Trophoblast cell (in vitro differentiated cells and primary cell): ENCODE measurements at regions not wholly inside any gene's neighbourhood (a gene's known extent, or its start where the extent isn't known, plus 50 kb on each side); places are given as distances from the start of the nearest gene placed in this dataset.
A peak's percentile ranks its signal among the peaks of the same experiment; 100 is the strongest.

Experiments used
- DNase-seq, 2 donors: peaks; one replicate each; pipeline ENCODE4 v3.0.0-alpha.2; 2016
- H2AFZ ChIP-seq: 2 replicates; pipeline ENCODE4 v1.6.1; 2013; ENCODE audit warnings: low read length, moderate library complexity, mild to moderate bottlenecking; ENCODE audit not compliant: insufficient read depth, poor library complexity
- H2AK5ac ChIP-seq: 2 replicates; pipeline ENCODE4 v1.6.1; 2013; ENCODE audit warnings: mild to moderate bottlenecking, low read length
- H2BK120ac ChIP-seq: 2 replicates; pipeline ENCODE4 v1.6.1; 2013; ENCODE audit warnings: low read length, mild to moderate bottlenecking, moderate library complexity; ENCODE audit not compliant: insufficient read depth, poor library complexity
- H2BK12ac ChIP-seq: 2 replicates; pipeline ENCODE4 v1.6.1; 2013; ENCODE audit warnings: mild to moderate bottlenecking, low read length, moderate library complexity
- H2BK5ac ChIP-seq: 2 replicates; pipeline ENCODE4 v1.6.1; 2013; ENCODE audit warnings: low read length, low read depth, moderate library complexity, mild to moderate bottlenecking; ENCODE audit not compliant: poor library complexity
- H3K14ac ChIP-seq: 2 replicates; pipeline ENCODE4 v1.6.1; 2013; ENCODE audit warnings: mild to moderate bottlenecking, low read length
- H3K18ac ChIP-seq: 2 replicates; pipeline ENCODE4 v1.6.1; 2013; ENCODE audit warnings: mild to moderate bottlenecking, low read length
- H3K23ac ChIP-seq: 2 replicates; pipeline ENCODE4 v1.6.1; 2013; ENCODE audit warnings: low read length
- H3K27ac ChIP-seq: 2 replicates; pipeline ENCODE4 v1.5.1; 2013; ENCODE audit warnings: low read depth, mild to moderate bottlenecking, inconsistent platforms, low read length, moderate library complexity
- H3K27me3 ChIP-seq: 2 replicates; pipeline ENCODE4 v1.6.1; 2013; ENCODE audit warnings: inconsistent platforms, mild to moderate bottlenecking, low read length, moderate library complexity; ENCODE audit not compliant: insufficient read depth
- H3K36me3 ChIP-seq, 2 experiments: 1 replicate in 1 of 2; 2 replicates in 1 of 2; pipeline ENCODE4 v1.6.1; 2013; ENCODE audit warnings: low read length in 2 of 2, mild to moderate bottlenecking in 2 of 2, moderate library complexity in 1 of 2; ENCODE audit not compliant: insufficient read depth in 2 of 2, control insufficient read depth in 1 of 2
- H3K4ac ChIP-seq: 2 replicates; pipeline ENCODE4 v1.6.1; 2013; ENCODE audit warnings: low read depth, mild to moderate bottlenecking, low read length, moderate library complexity
- H3K4me1 ChIP-seq, 2 experiments: 1 replicate in 1 of 2; 2 replicates in 1 of 2; pipeline ENCODE4 v1.6.1; 2013; ENCODE audit warnings: low read length in 2 of 2, mild to moderate bottlenecking in 2 of 2, moderate library complexity in 1 of 2; ENCODE audit not compliant: insufficient read depth in 2 of 2, control insufficient read depth in 1 of 2
- H3K4me2 ChIP-seq: 2 replicates; pipeline ENCODE4 v1.6.1; 2013; ENCODE audit warnings: inconsistent platforms, mild to moderate bottlenecking, low read length, moderate library complexity
- H3K4me3 ChIP-seq: 2 replicates; pipeline ENCODE4 v1.5.1; 2013; ENCODE audit warnings: mild to moderate bottlenecking, low read depth, low read length, inconsistent platforms
- H3K79me1 ChIP-seq: one replicate; pipeline ENCODE4 v1.6.1; 2013; ENCODE audit warnings: low read length
- H3K79me2 ChIP-seq: 2 replicates; pipeline ENCODE4 v1.6.1; 2013; ENCODE audit warnings: low read length, mild to moderate bottlenecking; ENCODE audit not compliant: control insufficient read depth, insufficient read depth, poor library complexity
- H3K9ac ChIP-seq: 2 replicates; pipeline ENCODE4 v1.6.1; 2013; ENCODE audit warnings: mild to moderate bottlenecking, low read length
- H3K9me3 ChIP-seq: 2 replicates; pipeline ENCODE4 v1.6.1; 2013; ENCODE audit warnings: low read depth, mild to moderate bottlenecking, control low read depth, inconsistent platforms, low read length; ENCODE audit not compliant: insufficient read depth
- H4K12ac ChIP-seq: 2 replicates; pipeline ENCODE4 v1.6.1; 2013; ENCODE audit warnings: low read depth, mild to moderate bottlenecking, low read length, moderate library complexity
- H4K8ac ChIP-seq: 2 replicates; pipeline ENCODE4 v1.6.1; 2013; ENCODE audit warnings: low read depth, mild to moderate bottlenecking, low read length, moderate library complexity
- H4K91ac ChIP-seq: one replicate; pipeline ENCODE4 v1.6.1; 2013; ENCODE audit warnings: low read depth, mild to moderate bottlenecking, low read length, moderate library complexity
- WGBS: extraction: QIAGEN DNeasy Blood & Tissue Kit; methylation state at CpG from one replicate; pipeline ENCODE4 v1.1.7; 2013; ENCODE audit warnings: missing lambda C conversion rate; ENCODE audit not compliant: insufficient read length, insufficient coverage; ENCODE audit errors: extremely low coverage; 5-methylcytosine and 5-hydroxymethylcytosine counted together

- WGBS: no CpG with 5 or more reads among the region's 8 CpGs
- DNase-seq: no peak
- Histone ChIP-seq H3K14ac (peak overlapping the region; percentile 56), H3K27me3 (no peaks in the 10 kb centered on the region), H4K12ac (no peak overlapping the region), H2BK120ac (peak overlapping the region; percentile 93), H3K9me3 (no peaks in the 10 kb centered on the region), H3K4ac (no peak overlapping the region), H3K79me2 (no peaks in the 10 kb centered on the region), H2BK5ac (peak overlapping the region; percentile 40), H3K23ac (no peak overlapping the region), H3K36me3 (no peaks in the 10 kb centered on the region), H2AFZ (no peak overlapping the region), H3K18ac (no peak overlapping the region), H3K4me2 (peak overlapping the region; percentile 58), H3K4me3 (no peak overlapping the region), H4K8ac (no peak overlapping the region), H3K79me1 (peaks cover 2% of the 10 kb centered on the region), H3K4me1 (peaks cover 2 to 5% of the 10 kb centered on the region in 2 experiments), H2AK5ac (no peak overlapping the region), H4K91ac (no peak overlapping the region), H2BK12ac (peak overlapping the region; percentile 2), H3K9ac (no peak overlapping the region), H3K27ac (peak overlapping the region; percentile 83)
Measured at GRCh38 chr12:75706786-75707605, 195.6 kb upstream of the KRR1 start.

GRCh38 chr12:75705749-75706711 is 194.6 kb upstream of the KRR1 start:
- Histone ChIP-seq H2BK5ac (no peak overlapping the region), H3K79me1 (peaks cover 2% of the 10 kb centered on the region), H3K14ac (no peak overlapping the region), H3K18ac (no peak overlapping the region), H3K27me3 (no peaks in the 10 kb centered on the region), H2BK12ac (no peak overlapping the region), H4K8ac (no peak overlapping the region), H3K4me1 (peaks cover 2 to 5% of the 10 kb centered on the region in 2 experiments), H3K9me3 (no peaks in the 10 kb centered on the region), H3K36me3 (no peaks in the 10 kb centered on the region), H3K9ac (no peak overlapping the region), H4K91ac (no peak overlapping the region), H2AFZ (no peak overlapping the region), H3K4ac (no peak overlapping the region), H3K4me2 (peak overlapping the region; percentile 58), H3K79me2 (no peaks in the 10 kb centered on the region), H3K4me3 (no peak overlapping the region), H4K12ac (no peak overlapping the region), H3K27ac (peak overlapping the region; percentile 83), H2BK120ac (no peak overlapping the region), H2AK5ac (no peak overlapping the region), H3K23ac (no peak overlapping the region)
- no peak for DNase-seq
- no CpG with 5 or more reads among the region's 8 CpGs for WGBS

GRCh38 chr12:75704664-75705063 is 193.3 kb upstream of the KRR1 start:
- H2AK5ac ChIP-seq: no peak overlapping the region
- no peak overlapping the region for H2BK5ac ChIP-seq
- no peak overlapping the region for H2BK12ac ChIP-seq
- H2AFZ ChIP-seq: no peak overlapping the region
- H4K12ac ChIP-seq: no peak overlapping the region
- H3K27ac ChIP-seq: no peak overlapping the region
- H3K79me1 ChIP-seq: peaks cover 2% of the 10 kb centered on the region
- H3K27me3 ChIP-seq: no peaks in the 10 kb centered on the region
- no peak overlapping the region for H3K9ac ChIP-seq
- H3K4me2 ChIP-seq: no peak overlapping the region
- H3K14ac ChIP-seq: no peak overlapping the region
- no peak overlapping the region for H2BK120ac ChIP-seq
- no peaks in the 10 kb centered on the region for H3K79me2 ChIP-seq
- H3K4ac ChIP-seq: no peak overlapping the region
- no CpG with 5 or more reads among the region's 6 CpGs for WGBS
- no peaks in the 10 kb centered on the region for H3K36me3 ChIP-seq
- no peak overlapping the region for H3K18ac ChIP-seq
- no peak overlapping the region for H4K91ac ChIP-seq
- no peak for DNase-seq
- H4K8ac ChIP-seq: no peak overlapping the region
- peaks cover 2 to 5% of the 10 kb centered on the region in 2 experiments for H3K4me1 ChIP-seq
- no peaks in the 10 kb centered on the region for H3K9me3 ChIP-seq
- no peak overlapping the region for H3K23ac ChIP-seq
- no peak overlapping the region for H3K4me3 ChIP-seq

- DNase-seq: no peak
- Histone ChIP-seq H3K4me3 (no peak overlapping the region), H2AK5ac (no peak overlapping the region), H2BK12ac (no peak overlapping the region), H3K4ac (no peak overlapping the region), H4K12ac (no peak overlapping the region), H3K18ac (no peak overlapping the region), H3K4me1 (peaks cover 0 to 5% of the 10 kb centered on the region in 2 experiments), H3K79me1 (no peaks in the 10 kb centered on the region), H3K23ac (no peak overlapping the region), H3K9ac (no peak overlapping the region), H3K79me2 (no peaks in the 10 kb centered on the region), H3K4me2 (no peak overlapping the region), H3K27me3 (no peaks in the 10 kb centered on the region), H2AFZ (no peak overlapping the region), H4K8ac (no peak overlapping the region), H2BK5ac (no peak overlapping the region), H3K14ac (no peak overlapping the region), H3K27ac (no peak overlapping the region), H3K36me3 (no peaks in the 10 kb centered on the region), H4K91ac (no peak overlapping the region), H3K9me3 (no peaks in the 10 kb centered on the region), H2BK120ac (no peak overlapping the region)
- WGBS: no CpG with 5 or more reads among the region's 3 CpGs
Measured at GRCh38 chr12:75704208-75704607, 192.8 kb upstream of the KRR1 start.
